ENCODE measurements at regions not wholly inside any gene's neighbourhood (a gene's known extent, or its start where the extent isn't known, plus 50 kb on each side); places are given as distances from the start of the nearest gene placed in this dataset.
"Not testable (repeated sequence)": the region's sequence is repeated elsewhere in the genome, so short reads cannot be mapped to it uniquely, and the experiment has no call there.

DNA sequence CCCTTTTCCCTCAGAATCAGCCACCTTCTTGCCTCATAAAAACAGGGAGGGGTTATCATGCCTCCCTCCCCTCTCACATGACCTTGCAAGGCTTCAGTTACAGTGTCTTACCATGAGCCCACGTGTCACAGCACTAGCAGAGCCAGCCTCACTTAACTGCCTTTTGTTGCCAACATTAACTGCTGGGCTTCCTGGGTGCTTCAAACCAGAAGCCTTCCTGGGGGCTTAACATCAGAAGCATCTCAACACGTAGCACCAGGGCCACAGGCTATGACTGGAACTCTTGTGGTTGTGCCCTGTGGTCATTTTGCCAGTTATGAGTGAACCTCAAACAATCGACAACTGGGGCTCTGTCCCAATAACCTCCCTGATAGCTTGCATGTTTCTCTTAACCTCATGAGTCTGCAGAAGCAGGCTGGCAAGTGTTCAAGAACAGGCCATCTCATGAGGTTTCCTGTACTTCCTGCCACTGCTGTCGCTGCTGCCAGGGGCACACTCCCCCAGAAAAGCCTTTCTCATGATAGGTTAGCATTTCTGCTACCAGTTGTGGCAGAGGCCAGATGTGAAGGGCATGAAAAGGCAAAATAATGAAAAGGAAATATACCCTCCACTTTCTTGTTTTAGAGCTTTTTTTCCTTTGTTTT, 132.2 kb downstream of the GLUL start:
- DNase-seq = no peak

DNA sequence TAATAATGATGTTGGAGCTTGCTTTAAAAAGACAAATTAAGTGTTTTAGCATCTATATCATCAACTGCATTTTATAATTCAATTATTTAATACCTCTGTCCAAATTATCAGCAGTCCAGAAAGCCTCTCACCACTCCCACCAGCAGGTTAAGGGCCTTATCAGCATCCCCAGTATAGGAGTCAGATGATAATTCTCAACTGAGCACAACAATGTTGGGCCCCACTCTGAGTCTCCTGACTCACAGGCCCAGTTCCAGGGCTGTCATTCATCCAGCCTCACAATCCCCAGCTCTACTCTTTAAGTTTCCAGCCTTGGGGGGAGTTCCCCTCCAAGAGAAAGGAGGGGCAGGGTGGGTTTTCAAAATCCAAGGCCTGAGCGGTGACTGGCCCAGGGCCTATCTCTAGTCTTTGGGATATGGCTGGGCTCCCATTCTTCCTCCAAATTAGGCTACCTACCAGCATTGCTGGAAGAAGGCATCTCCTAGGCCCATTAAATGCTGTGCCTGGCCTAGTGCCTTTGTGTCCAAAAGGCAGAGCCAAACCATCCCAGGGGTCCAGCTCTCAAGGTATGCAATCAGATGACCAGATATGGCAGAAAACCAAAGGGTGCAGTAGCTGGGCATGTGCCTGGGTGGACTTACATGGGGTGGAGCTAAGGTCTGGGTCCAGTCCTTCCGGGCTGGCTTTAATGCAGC, 134.1 kb downstream of the GLUL start:
- no peak for DNase-seq

DNA sequence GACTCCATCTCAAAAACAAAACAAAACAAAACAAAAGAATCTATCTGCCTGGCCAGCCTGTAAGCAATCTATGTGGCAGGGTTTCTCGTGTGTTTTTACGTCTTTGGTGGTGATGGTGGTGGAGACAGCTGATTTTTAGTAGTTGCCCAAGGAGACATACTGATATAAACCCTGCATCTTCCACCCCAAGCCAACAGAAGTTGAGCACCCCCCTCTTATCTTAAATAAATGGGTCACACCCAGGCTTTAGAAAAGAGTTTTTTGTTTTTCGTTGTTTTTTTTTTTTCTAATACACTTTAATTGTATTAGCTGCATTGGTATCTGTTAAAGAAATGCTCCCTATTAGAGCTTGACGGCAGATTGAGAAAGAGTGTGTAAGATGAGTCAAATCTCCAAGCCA, 134.7 kb downstream of the GLUL start:
- no peak for DNase-seq

DNA sequence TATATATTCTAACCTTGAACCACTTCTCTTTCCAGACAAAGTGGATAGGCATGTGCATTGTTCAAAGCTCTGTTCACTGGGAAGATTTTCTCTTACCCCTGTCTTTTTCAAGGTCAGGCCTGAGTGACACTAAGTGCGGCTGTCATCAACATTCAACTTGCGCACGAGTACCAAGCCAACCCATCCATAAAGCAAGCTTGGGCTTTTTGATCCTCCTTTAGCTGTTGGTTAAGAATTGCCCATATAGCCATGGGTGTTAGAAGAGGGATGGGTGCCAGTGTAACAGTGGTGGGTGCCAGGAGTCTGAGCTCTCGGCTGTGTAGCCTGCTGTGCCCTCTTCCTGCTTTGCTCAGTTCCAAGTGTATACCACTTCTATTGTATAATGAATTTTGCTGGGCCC, 136.1 kb downstream of the GLUL start:
- no peak for DNase-seq

DNA sequence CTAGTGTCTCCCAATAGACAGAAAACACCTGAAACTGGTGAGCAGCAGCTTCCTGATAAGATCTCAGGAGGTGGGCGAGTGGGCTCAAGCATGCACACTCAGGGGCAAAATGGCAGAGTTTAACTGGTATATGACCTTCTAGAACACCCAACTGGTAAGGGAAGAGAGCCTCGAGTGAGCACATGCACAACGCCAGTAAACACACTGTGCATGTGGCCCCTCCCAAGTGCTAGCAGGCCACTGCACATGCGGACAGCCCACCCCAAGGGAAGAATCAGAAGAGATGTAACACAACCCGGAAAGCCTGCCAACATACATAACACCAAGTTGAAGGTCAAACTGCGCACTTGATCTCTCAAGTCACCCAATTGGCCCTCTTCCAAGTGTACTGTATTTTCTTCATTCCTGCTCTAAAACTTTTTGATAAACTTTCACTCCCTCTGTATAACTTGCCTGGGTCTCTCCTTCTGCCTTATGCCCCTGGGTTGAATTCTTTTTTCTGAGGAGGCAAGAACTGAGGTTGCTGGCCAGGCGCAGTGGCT, 138.2 kb downstream of the GLUL start:
- DNase-seq = no peak

DNA sequence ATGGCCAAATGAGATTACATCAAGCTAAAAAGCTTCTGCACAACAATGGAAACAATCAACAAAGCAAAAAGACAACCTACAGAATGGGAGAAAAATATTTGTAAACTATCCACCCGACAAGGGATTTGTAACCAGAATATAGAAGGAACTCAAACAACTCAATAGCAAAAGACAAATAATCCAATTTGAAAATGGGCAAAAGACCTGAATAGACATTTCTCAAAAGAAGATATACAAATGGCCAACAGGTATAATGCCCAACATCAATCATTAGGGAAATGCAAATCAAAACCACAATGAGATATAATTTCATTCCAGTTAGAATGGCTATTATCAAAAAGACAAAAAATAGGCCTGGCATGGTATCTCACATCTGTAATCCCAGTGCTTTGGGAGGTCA, 140.0 kb downstream of the GLUL start:
- no peak for DNase-seq

DNA sequence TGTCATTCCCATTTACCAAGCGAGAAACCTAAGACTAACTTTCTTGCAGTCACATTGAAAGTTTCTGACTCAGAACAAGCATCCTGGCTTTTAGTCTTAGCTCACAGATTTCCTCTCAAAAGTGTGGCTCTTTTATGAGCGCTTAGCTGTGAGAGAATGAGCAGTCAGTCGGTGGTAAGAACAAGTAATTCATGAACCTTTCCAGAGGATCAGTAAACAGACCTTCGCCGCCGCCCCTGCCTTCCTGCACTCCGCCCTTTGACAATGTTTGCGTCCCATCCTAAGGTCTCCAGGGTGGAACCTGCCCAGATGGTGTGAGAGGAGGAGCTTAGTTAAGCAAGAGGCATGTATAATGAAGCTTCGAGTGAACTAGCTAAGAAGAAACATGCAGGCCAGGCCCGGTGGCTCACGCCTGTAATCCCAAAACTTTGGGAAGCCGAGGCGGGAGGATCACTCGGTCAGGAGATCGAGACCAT, 142.4 kb downstream of the GLUL start:
- DNase-seq = no peak

DNA sequence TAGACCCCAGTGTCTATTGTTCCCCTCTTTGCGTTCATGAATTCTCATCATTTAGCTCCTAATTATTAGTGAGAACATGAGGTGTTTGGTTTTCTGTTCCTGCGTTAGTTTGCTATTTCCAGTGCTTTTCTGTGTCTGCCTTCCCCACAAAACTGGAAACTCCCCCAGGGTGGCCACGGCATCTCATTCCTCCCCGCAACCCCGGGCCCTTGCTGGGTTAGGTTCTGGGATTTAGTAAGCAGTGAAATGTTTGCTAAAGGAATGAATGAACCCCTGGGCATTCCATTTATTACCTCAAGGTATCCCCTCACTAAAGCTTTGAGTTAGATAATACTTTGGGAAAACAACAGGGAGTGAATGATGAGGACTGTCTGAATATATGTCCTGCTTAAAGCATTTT, 142.9 kb downstream of the GLUL start:
- DNase-seq = no peak

DNA sequence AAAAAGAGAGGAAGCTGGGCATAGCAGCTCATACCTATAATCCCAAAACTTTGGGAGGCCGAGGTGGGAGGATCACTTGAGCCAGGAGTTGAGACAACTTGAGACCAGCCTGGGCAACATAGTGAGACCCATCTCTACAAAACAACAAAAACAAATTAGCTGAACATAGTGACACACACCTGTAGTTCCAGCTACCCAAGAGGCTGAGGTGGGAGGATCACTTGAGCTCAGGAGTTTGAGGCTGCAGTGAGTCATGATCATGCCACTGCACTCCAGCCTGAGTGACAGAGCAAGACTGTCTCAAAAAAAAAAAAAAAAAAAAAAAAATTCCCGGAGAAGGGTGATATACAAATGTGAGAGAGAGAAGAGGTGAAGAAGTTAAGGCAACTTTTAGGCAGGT, 143.8 kb downstream of the GLUL start:
- not testable (repeated sequence) for DNase-seq

DNA sequence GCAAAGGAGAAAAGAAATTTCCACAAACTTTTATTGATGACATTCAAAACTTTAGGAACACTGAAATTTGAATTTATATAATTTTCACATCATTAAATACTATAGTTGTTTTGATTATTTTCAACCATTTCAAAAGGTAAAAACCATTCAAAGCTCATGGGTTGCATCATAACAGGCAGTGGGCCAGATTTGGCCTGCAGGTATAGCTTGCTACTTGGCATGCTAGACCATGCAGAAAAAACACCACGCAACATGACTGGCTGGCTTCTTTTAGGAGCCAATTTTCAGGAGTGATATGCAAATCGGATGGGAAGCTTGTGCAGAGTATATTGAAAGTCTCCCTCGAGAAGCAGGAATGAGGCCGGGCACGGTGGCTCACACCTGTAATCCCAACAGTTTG, 144.8 kb downstream of the GLUL start:
- DNase-seq = no peak

DNA sequence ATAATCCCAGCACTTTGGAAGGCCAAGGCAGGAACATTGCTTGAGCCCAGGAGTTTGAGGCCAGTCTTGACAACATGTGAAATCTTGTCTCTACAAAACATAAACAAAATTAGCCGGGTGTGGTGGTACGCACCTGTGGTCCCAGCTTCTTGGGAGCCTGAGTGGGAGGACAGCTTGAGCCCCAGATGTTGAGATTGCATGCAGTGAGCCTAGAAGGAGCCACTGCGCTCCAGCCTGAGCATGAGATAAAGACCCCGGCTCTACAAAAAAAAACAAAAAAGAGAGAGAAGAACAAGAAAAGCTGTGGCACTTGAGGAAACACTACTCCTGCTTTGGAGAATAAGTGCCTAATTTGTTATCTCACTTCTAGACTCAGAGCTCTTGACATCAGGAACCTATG, 146.6 kb downstream of the GLUL start:
- DNase-seq = no peak

DNA sequence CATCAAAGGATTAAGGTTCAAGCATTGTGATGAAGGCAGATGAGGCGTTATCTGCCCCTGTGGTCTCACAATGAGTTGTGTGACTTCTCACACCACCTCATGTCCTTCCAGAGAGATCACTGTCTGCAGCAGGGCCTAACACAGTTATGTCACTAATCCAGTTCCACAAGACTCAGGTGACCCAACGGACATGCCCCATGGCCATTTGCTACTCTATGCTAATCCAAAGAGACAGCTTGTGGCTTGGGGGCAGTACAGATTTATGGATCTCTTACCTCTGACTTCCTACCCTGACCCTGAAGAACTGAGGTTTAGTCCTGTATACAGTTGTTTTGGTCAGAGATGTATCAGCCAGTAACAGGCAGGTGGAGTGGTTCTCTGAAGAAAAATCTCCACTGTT, 147.1 kb downstream of the GLUL start:
- DNase-seq = no peak

DNA sequence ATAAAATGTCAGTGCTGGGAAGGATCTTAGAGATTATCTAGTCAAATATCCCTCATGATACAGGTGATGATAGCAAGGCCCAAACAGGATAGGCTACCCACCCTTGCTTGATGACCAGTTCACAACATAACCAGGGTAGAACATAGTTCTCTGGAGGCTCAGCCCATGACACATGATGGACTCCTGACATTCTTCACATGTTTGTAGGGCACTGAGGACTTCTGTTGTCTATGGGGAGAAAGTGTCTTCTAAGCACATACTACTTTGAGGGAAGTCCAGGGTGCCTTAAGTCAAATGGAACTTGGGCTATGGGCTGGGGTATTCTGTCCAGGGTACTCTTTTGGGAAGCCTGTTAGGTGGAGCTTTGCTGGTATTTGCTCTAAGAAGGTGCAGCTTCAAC, 148.9 kb downstream of the GLUL start:
- no peak for DNase-seq

DNA sequence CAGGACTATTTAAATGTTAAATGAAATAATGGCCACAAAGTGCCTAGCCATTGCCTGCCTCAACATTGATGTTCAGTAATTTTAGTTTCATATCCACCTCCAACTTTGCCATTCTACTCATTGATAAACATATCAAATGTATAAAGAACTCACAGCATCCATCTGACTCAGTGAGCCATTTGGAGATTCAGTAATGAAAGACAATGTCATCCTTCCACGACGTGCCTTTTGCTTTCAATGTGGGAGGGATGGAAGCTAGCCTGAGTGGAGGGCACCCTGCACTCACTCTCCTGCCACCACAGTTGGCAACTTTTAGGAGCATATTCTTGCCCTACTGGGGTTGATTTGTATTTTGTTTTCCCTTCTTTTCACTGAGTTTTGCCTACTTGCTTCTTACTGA, 151.5 kb downstream of the GLUL start:
- no peak for DNase-seq

DNA sequence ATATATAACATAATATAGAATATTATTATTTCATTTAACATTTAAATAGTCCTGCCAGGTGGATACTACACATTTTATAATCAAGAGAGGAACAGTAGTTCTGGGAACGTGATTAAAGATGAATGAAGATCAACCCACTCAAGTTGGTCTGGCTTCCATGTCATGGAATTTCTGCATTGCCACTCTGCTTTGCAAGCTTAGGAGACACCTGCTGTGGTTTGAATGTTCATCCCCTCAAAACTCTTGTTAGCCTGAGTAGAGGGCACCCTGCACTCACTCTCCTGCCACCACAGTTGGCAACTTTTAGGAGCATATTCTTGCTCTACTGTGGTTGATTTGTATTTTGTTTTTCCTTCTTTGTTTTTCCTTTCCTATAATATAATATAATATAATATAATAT, 153.2 kb downstream of the GLUL start:
- no peak for DNase-seq

DNA sequence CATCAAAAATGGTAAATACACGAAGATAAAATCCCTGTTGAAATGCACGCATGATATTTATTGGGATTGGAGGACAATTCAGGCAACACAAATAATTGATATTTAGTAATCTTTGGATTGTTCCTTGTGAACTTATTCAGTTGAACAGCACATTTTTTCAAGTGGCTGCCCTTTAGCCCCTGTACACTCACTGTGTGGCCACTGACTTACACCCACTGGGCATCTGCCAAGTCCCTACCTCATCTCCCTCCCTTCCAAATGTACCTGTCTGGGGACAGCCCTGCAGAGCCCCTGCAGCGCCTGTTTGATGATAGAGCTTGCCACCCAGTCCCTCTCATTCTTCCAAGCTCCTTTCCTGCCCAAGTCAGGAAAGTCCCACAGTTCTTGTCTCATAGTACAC, 154.3 kb downstream of the GLUL start:
- DNase-seq = no peak

DNA sequence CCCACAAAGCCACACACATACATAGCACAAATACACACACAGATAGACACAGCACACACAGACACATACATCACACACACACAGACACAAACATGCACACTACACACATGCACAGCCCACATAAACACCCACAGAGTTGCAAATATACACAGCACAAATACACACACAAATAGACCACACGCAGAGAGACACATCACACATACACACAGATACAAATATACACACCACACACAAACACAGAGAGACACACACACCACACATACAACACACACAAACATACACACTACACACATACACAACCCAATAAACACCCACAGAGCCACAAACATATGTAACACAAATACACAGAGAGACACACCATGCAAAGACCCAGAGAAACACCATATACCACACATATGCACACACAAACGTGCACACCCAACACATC, 154.9 kb downstream of the GLUL start:
- DNase-seq = no peak

DNA sequence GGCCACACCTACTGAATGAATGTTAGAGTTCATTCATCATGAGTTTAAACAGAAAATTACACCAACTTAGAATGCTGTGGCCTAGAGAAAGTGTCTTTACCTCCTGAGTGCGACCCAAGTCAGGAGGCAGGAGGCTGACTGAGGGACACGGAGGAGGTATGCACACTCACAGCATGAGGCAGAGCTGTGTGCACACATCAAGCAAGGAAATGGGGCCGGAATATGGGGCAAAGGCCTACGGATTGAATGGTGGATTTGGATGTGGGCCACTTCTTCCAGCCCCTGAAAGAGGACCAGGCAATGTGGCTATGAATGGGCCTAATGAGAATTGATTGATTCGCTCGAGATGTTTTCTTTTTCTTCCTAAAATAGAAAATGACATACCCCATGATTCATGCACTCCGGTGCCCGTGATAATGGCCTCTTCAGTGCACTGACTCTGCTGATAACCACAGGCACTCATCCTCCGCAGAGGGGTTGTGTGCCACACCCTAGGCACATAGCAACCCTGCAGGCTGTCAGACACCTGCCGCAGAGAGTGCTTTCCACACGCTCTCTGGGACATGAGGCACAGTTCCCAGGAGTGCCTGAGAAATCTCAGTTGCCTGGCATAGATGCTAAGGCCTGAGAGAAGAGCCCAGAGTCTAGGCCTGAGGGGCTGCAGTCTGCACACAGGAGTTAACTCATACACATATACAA, 155.5 kb downstream of the GLUL start:
- no peak for DNase-seq

DNA sequence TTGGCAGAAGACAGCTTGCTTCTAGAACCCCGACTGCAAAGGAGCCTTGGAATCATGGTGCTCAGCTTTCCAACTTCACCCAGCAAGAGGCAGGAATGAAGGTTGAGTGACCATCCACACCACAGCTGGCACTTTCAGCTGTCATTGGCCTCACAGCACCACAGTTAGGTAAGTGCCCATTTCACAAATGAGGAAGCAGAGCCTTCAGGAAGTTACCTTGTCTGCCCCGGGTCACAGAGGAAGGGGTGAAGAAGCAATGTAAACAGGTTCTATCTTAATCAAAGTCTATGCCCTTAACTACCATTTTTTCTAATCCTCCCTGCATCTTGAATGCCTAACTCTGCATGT, 156.0 kb downstream of the GLUL start:
- DNase-seq = no peak

DNA sequence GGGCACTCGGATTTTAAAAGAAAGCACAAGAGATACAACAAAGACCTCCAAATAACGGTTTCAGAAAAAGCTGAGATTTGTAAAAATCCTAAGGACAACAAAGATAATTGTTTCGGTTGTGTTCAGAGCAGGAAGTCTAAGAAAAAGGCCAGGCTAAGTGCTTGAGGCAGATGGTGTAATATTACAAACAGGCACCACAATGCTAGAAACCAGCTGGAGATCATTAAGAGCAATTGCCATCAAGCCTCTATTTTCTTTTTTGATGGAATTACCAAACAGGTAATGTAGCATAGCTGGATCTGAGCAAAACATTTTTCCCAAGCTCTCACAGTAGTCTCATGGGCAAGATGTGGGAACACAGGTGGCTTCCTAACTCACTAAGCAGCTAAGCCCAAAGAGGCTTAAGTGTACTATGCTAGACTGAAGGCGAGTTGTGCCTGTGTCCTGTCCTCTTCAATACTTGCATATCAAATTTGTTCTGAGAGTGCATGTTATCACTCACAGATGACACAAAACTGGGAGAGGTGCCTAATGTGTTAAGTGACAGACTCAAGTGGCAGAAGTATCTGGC, 161.6 kb downstream of the GLUL start:
- no peak for DNase-seq

DNA sequence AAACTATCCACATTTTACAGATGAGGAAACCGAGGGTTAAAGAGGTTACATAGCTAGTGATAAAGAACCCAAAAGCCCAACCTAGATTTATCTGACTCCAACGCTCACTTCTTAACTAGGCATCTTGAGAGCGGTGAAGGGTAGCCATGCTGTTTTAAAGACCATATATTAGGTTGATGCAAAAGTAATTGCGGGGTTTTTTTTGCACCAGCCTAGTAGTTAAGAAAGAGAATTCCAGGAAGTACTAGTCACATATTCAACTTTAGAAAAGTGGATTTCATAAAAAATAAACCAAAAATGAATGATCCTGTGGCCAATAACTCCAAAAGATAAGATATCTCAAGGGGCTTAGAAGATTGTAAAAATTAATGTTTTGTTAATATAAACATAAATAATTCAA, 162.1 kb downstream of the GLUL start:
- DNase-seq = no peak

DNA sequence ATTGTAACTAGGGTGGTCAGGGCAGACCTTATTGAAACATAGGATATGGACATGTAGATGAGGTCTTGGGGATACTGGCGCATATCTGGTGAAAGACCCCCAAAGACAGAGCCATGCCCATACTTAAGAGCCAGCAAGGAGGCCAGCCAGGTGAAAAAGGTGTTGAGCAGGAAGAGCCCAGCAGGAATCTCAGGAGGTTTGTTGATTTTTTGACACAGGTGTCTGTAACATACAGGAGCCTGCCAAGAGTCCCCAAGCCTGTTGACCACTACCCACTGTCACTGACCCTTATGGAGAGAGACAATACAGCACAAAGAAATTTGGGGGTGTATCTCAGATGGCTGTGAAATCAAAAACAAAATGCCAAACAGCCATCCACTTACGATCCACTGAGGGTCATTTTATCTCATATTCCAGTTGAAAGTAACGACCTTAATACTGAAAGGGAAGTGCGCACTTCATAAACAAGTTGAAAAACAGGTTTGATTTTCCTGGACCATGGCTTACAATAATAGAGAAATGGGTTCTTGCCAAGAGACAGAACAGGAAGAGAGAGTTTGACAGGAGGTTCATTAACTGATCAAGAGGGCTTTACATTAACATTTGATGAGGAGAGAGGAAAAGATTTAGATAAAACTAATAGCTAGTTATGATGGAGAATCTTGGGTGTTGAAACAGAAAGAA, 163.6 kb downstream of the GLUL start:
- no peak for DNase-seq

DNA sequence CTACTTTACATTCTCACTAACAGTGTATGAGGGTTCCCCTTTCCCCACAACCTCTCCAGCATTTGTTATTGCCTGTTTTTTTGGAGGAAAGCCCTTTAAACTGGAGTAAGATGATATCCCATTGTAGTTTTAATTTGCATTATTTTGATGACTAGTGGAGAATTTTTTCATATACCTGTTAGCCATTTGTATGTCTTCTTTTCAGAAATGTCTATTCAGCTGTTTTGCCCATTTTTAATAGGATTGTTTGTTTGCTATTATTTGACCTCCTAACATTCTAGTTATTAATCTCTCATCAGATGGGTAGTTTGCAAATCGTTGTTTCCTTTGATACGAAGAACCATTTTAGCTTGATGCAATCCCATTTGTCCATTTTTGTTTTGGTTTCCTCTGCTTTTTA, 165.0 kb downstream of the GLUL start:
- DNase-seq = no peak

Measured in 8988T (cell line).